Vagina (tissue), 2 donors: ENCODE measurements at regions not wholly inside any gene's neighbourhood (a gene's known extent, or its start where the extent isn't known, plus 50 kb on each side); places are given as distances from the start of the nearest gene placed in this dataset.

Experiments
- POLR2A ChIP-seq, 2 donors: fragments of 450-650 bp; IDR thresholded peaks; one replicate each; pipeline ENCODE4 v1.6.1; 2017; ENCODE audit warnings: antibody characterized with exemption in 2 of 2, mild to moderate bottlenecking in 2 of 2, moderate library complexity in 2 of 2
- POLR2AphosphoS5 ChIP-seq, 2 donors: sonication (generic); formaldehyde crosslinking; IDR thresholded peaks; one replicate each; pipeline ENCODE4 v1.9.0; 2017; ENCODE audit warnings: antibody characterized with exemption in 2 of 2, mild to moderate bottlenecking in 2 of 2, low read depth in 1 of 2; ENCODE audit not compliant: insufficient read depth in 1 of 2
- TF ChIP-seq, protein P1 (sequence below), 3 experiments: fragments of 450-650 bp in 2 of 3; fragments of 200-600 bp in 1 of 3; sonication (generic) in 1 of 3; IDR thresholded peaks; one replicate each; pipeline ENCODE4 v1.5.1; 2017 to 2019; ENCODE audit warnings: antibody characterized with exemption in 3 of 3, mild to moderate bottlenecking in 2 of 3, moderate library complexity in 2 of 3

DNA sequence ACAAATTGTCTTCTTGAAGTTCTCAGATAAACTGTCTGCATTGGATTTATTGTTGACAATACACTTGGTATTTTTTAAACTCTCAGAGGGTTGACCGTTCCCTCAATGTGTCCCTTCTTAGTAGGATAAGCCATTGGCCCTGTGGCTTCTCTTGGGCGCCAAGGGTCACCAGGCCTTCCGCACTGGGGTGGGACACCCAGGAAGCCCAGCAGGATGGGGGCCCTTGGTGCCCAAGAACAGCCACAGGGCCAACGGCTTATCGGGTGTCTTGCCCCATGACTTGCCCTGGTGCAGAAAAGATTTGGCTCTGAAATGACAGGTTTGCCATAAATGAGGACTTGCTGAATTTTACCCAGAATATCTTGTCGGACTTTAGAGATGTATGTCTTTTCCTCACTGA lies 375.0 kb downstream of the IRX2 start:
- TF ChIP-seq POLR2AphosphoS5 (IDR thresholded peaks at IDR 0.05; ENCODE audit: insufficient read depth in 1 of 2, low read depth in 1 of 2) (no peak), POLR2A (IDR thresholded peaks at IDR 0.05) (no peak)
- TF ChIP-seq, protein P1, sequence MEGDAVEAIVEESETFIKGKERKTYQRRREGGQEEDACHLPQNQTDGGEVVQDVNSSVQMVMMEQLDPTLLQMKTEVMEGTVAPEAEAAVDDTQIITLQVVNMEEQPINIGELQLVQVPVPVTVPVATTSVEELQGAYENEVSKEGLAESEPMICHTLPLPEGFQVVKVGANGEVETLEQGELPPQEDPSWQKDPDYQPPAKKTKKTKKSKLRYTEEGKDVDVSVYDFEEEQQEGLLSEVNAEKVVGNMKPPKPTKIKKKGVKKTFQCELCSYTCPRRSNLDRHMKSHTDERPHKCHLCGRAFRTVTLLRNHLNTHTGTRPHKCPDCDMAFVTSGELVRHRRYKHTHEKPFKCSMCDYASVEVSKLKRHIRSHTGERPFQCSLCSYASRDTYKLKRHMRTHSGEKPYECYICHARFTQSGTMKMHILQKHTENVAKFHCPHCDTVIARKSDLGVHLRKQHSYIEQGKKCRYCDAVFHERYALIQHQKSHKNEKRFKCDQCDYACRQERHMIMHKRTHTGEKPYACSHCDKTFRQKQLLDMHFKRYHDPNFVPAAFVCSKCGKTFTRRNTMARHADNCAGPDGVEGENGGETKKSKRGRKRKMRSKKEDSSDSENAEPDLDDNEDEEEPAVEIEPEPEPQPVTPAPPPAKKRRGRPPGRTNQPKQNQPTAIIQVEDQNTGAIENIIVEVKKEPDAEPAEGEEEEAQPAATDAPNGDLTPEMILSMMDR (IDR thresholded peaks at IDR 0.05): no peak
